Endothelial cell of umbilical vein (primary cell): ENCODE measurements at regions not wholly inside any gene's neighbourhood (a gene's known extent, or its start where the extent isn't known, plus 50 kb on each side); places are given as distances from the start of the nearest gene placed in this dataset.

Source experiments
- BruUV-seq: library from RNA; stranded (reverse); fragments of 400-500 nt; replicated peaks from 2 replicates; lab custom pipeline; 2021; lab: Mats Ljungman, UMichigan
- CTCF ChIA-PET: fragments of 300-600, 350-600 bp; sonication (Branson Sonifier 250); formaldehyde crosslinking; loops from one replicate; lab custom pipeline; 2021; ENCODE audit warnings: antibody characterized with exemption, inconsistent platforms; lab: Charles Lee
- POLR2A ChIA-PET: fragments of 300-600, 350-600 bp; sonication (Branson Sonifier 250); formaldehyde crosslinking; loops from one replicate; lab custom pipeline; 2021; ENCODE audit warnings: antibody characterized with exemption, inconsistent platforms; lab: Charles Lee
- DNase-seq: peaks from one replicate; pipeline ENCODE4 v3.0.0-alpha.2; 2011; ENCODE audit warnings: low read depth, low spot score
- FAIRE-seq: peaks from 2 replicates; lab custom pipeline; 2011; peaks lifted over from hg19 to GRCh38; lab: Jason Lieb, UNC
- H2AFZ ChIP-seq: 2 replicates; pipeline ENCODE4 v1.6.0; 2012; ENCODE audit warnings: low read depth, low read length, control low read depth, inconsistent platforms
- H3K27ac ChIP-seq: 2 replicates; pipeline ENCODE4 v1.5.1; 2011; ENCODE audit warnings: low read depth, mild to moderate bottlenecking, control low read depth, low read length, moderate library complexity; ENCODE audit not compliant: insufficient read depth
- H3K27me3 ChIP-seq, 2 experiments: 2 replicates each; pipeline versions ENCODE4 v1.6.0 to v1.6.1; 2011; ENCODE audit warnings: low read length in 2 of 2, mixed read lengths in 1 of 2; ENCODE audit not compliant: control insufficient read depth in 2 of 2, insufficient read depth in 2 of 2
- H3K36me3 ChIP-seq, 2 experiments: 2 replicates in 1 of 2; 3 replicates in 1 of 2; pipeline ENCODE4 v1.5.1; 2011; ENCODE audit warnings: low read length in 2 of 2, mild to moderate bottlenecking in 1 of 2, moderate library complexity in 1 of 2; ENCODE audit not compliant: control insufficient read depth in 2 of 2, insufficient read depth in 2 of 2; ENCODE audit errors: extremely low read depth in 1 of 2
- H3K4me1 ChIP-seq: 3 replicates; pipeline ENCODE4 v1.5.1; 2011; ENCODE audit warnings: mild to moderate bottlenecking, low read length; ENCODE audit not compliant: control insufficient read depth, insufficient read depth; ENCODE audit errors: extremely low read depth
- H3K4me2 ChIP-seq: 2 replicates; pipeline ENCODE4 v1.6.1; 2011; ENCODE audit warnings: low read length, control low read depth, mixed read lengths; ENCODE audit not compliant: insufficient read depth
- H3K4me3 ChIP-seq, 3 experiments: fragments of 200-600 bp in 1 of 3; sonication (generic), shearing (Covaris generic) in 1 of 3; replicated peaks in 1 of 3; 2 replicates each; pipeline ENCODE4 v1.5.1; 2011 to 2016; ENCODE audit warnings: control low read depth in 3 of 3, low read length in 3 of 3, mild to moderate bottlenecking in 2 of 3, inconsistent platforms in 1 of 3, low read depth in 1 of 3, moderate library complexity in 1 of 3; ENCODE audit not compliant: insufficient read depth in 1 of 3
- H3K79me2 ChIP-seq: 2 replicates; pipeline ENCODE4 v1.6.0; 2012; ENCODE audit warnings: low read length, inconsistent platforms; ENCODE audit not compliant: control insufficient read depth, insufficient read depth
- H3K9ac ChIP-seq: replicated peaks from 2 replicates; pipeline ENCODE3; 2011; ENCODE audit warnings: low read length, control low read depth; ENCODE audit not compliant: insufficient read depth; ENCODE audit errors: extremely low read depth
- H3K9me1 ChIP-seq: replicated peaks from 3 replicates; pipeline ENCODE4 v1.6.0; 2011; ENCODE audit warnings: mild to moderate bottlenecking, low read length; ENCODE audit not compliant: control insufficient read depth, insufficient read depth; ENCODE audit errors: extremely low read depth
- H3K9me3 ChIP-seq: replicated peaks from 2 replicates; pipeline ENCODE4 v1.5.1; 2012; ENCODE audit warnings: low read length, inconsistent platforms; ENCODE audit not compliant: control insufficient read depth, insufficient read depth
- H4K20me1 ChIP-seq: replicated peaks from 2 replicates; pipeline ENCODE3; 2011; ENCODE audit warnings: mild to moderate bottlenecking, low read length; ENCODE audit not compliant: control insufficient read depth, insufficient read depth; ENCODE audit errors: extremely low read depth
- EZH2 ChIP-seq: IDR thresholded peaks from 2 replicates; pipeline ENCODE4 v1.6.1; 2012; ENCODE audit warnings: borderline replicate concordance, low read depth, mild to moderate bottlenecking, moderate library complexity, low read length, inconsistent platforms; ENCODE audit not compliant: severe bottlenecking
- FOS ChIP-seq: IDR thresholded peaks from 2 replicates; pipeline ENCODE4 v1.6.1; 2011; ENCODE audit warnings: mild to moderate bottlenecking, low read length, moderate library complexity, borderline replicate concordance; ENCODE audit not compliant: insufficient read depth
- GATA2 ChIP-seq: IDR thresholded peaks from 2 replicates; pipeline ENCODE4 v1.7.0; 2011; ENCODE audit warnings: low read depth, mild to moderate bottlenecking, moderate library complexity, mixed read lengths, low read length; ENCODE audit not compliant: insufficient read length, insufficient read depth
- JUN ChIP-seq: IDR thresholded peaks from 2 replicates; pipeline ENCODE4 v1.6.1; 2011; ENCODE audit warnings: borderline replicate concordance, low read depth; ENCODE audit not compliant: insufficient read length, insufficient read depth
- MYC ChIP-seq: IDR thresholded peaks from one replicate; pipeline ENCODE4 v1.6.1; 2011; ENCODE audit warnings: mild to moderate bottlenecking, low read depth, low read length
- POLR2A ChIP-seq: IDR thresholded peaks from 2 replicates; pipeline ENCODE4 v1.6.1; 2012; ENCODE audit warnings: low read depth, mild to moderate bottlenecking, control low read depth, low read length
- POLR2AphosphoS5 ChIP-seq: IDR thresholded peaks from 2 replicates; pipeline ENCODE4 v1.6.1; 2012; ENCODE audit warnings: low read depth, mild to moderate bottlenecking, control low read depth, low read length, moderate library complexity; ENCODE audit not compliant: insufficient read depth
- dilution Hi-C: fragments of 300-500 bp; cut with MboI; formaldehyde crosslinking; loops from one replicate; pipeline ENCODE4 v1.15.0; 2019; ENCODE audit warnings: low sequenced_read_pairs; ENCODE audit not compliant: extremely low pct_ligation_motif_present
- intact Hi-C: fragments of 100-400 bp; cut with micrococcal nuclease; formaldehyde crosslinking; loops from one replicate; pipeline ENCODE4 v1.10.0; 2022
- TF ChIP-seq, protein P1 (sequence below), 2 donors: IDR thresholded peaks; 1 replicate in 1 of 2; 2 replicates in 1 of 2; pipeline ENCODE4 v1.5.1; 2011; ENCODE audit warnings: low read length in 2 of 2, mild to moderate bottlenecking in 2 of 2, moderate library complexity in 2 of 2, control low read depth in 1 of 2, inconsistent platforms in 1 of 2, low read depth in 1 of 2; ENCODE audit not compliant: insufficient read depth in 1 of 2; ENCODE audit errors: extremely low read depth in 1 of 2
- TF ChIP-seq, protein P2 (sequence below): IDR thresholded peaks from 2 replicates; pipeline ENCODE4 v1.6.1; 2011; ENCODE audit not compliant: insufficient read depth, insufficient read length

DNA sequence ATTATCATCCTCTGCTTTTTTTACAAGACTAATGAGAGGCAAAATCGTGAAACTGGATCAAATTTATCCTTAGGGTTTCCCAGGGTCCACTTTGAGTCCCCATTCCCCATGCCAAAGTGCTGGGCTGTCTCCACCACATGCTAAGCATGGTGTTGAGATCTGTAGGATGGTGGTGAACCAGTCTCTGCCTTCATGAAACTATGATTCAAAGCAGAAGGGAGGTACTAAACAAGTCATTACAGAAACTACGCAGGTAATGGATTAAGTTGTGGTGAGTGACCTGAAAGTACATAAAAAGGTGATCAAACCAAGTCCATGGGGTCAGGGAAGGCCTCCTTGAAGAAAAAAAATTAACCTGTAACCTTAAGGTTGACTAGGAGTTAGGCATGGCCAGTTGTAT, 265.2 kb downstream of the ATG4C start:
- no peaks in the 10 kb centered on the region for H3K79me2 ChIP-seq
- no peaks in the 10 kb centered on the region for H3K36me3 ChIP-seq
- POLR2A ChIA-PET = no interaction called here
- H3K27me3 ChIP-seq = no peaks in the 10 kb centered on the region
- no peaks in the 10 kb centered on the region for H3K4me1 ChIP-seq
- no TSS peak for BruUV-seq
- TF ChIP-seq POLR2AphosphoS5 = no peak
- no peak for TF ChIP-seq MYC
- TF ChIP-seq FOS = no peak
- TF ChIP-seq EZH2 = no peak
- TF ChIP-seq JUN = no peak
- TF ChIP-seq POLR2A = no peak
- TF ChIP-seq, protein P1, sequence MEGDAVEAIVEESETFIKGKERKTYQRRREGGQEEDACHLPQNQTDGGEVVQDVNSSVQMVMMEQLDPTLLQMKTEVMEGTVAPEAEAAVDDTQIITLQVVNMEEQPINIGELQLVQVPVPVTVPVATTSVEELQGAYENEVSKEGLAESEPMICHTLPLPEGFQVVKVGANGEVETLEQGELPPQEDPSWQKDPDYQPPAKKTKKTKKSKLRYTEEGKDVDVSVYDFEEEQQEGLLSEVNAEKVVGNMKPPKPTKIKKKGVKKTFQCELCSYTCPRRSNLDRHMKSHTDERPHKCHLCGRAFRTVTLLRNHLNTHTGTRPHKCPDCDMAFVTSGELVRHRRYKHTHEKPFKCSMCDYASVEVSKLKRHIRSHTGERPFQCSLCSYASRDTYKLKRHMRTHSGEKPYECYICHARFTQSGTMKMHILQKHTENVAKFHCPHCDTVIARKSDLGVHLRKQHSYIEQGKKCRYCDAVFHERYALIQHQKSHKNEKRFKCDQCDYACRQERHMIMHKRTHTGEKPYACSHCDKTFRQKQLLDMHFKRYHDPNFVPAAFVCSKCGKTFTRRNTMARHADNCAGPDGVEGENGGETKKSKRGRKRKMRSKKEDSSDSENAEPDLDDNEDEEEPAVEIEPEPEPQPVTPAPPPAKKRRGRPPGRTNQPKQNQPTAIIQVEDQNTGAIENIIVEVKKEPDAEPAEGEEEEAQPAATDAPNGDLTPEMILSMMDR (IDR thresholded peaks at IDR 0.05; ENCODE audit: extremely low read depth in 1 of 2, insufficient read depth in 1 of 2, low read depth in 1 of 2, low read length in 2 of 2) = no peak
- no peak overlapping the region for H3K27ac ChIP-seq
- H4K20me1 ChIP-seq = no peaks in the 10 kb centered on the region
- H3K4me3 ChIP-seq = no peak overlapping the region
- FAIRE-seq = no peak
- intact Hi-C loops (no loop called here), dilution Hi-C loops (no loop called here)
- no peaks in the 10 kb centered on the region for H3K9me3 ChIP-seq
- no peak for DNase-seq
- H3K9me1 ChIP-seq = no peaks in the 10 kb centered on the region
- no peak overlapping the region for H2AFZ ChIP-seq
- CTCF ChIA-PET = no interaction called here
- no peak overlapping the region for H3K4me2 ChIP-seq
- no peak overlapping the region for H3K9ac ChIP-seq

DNA sequence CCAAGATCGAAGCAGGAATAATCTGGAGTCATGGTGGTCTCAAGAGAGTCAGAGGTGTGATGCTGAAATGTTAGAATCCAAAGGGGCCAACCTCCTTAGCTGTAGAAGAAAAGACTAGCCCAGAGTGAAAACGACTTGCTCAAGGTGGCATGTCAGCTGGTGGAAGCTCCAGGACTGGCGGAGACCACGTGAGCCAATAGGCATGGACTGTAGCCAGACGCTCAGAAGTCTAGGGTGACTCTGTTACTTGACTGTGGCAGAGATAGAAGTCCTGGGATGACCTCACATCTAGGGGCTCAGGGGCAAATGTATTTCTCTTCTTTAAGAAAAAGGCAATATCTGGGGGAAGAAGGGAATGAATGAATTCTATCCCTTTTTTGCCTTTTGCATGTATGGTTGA, 267.4 kb downstream of the ATG4C start:
- BruUV-seq = no TSS peak
- intact Hi-C loops = no loop called here
- H3K4me1 ChIP-seq = no peaks in the 10 kb centered on the region

More for the DNA sequence above, 267.4 kb downstream of the ATG4C start:
- Histone ChIP-seq H3K4me2 (no peak overlapping the region), H3K27ac (no peak overlapping the region), H3K36me3 (no peaks in the 10 kb centered on the region), H3K79me2 (no peaks in the 10 kb centered on the region), H2AFZ (no peak overlapping the region), H3K9me1 (no peaks in the 10 kb centered on the region), H3K9me3 (no peaks in the 10 kb centered on the region), H4K20me1 (no peaks in the 10 kb centered on the region), H3K4me3 (no peak overlapping the region), H3K9ac (no peak overlapping the region), H3K27me3 (no peaks in the 10 kb centered on the region)
- ChIA-PET POLR2A (no interaction called here), CTCF (no interaction called here)
- TF ChIP-seq MYC (no peak), POLR2AphosphoS5 (no peak), JUN (no peak), FOS (no peak), GATA2 (no peak), POLR2A (no peak), EZH2 (no peak)
- TF ChIP-seq, protein P2, sequence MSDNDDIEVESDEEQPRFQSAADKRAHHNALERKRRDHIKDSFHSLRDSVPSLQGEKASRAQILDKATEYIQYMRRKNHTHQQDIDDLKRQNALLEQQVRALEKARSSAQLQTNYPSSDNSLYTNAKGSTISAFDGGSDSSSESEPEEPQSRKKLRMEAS = no peak
- TF ChIP-seq, protein P1 (IDR thresholded peaks at IDR 0.05; ENCODE audit: extremely low read depth in 1 of 2, insufficient read depth in 1 of 2, low read depth in 1 of 2, low read length in 2 of 2) = no peak
- FAIRE-seq = no peak
- dilution Hi-C loops = no loop called here
- no peak for DNase-seq
